Lower lobe of right lung (tissue), 2 donors: ENCODE measurements at regions not wholly inside any gene's neighbourhood (a gene's known extent, or its start where the extent isn't known, plus 50 kb on each side); places are given as distances from the start of the nearest gene placed in this dataset.
"Not testable (repeated sequence)": the region's sequence is repeated elsewhere in the genome, so short reads cannot be mapped to it uniquely, and the experiment has no call there.

Experiments used
- ATAC-seq, 2 donors: fragments of 200-7000 bp; cut with Tn5 transposase; one replicate each; pipeline ENCODE4 v1.9.1; 2020 to 2022; ENCODE audit warnings: mild to moderate bottlenecking in 2 of 2, moderate library complexity in 2 of 2
- DNase-seq: peaks from one replicate; pipeline ENCODE4 v3.0.0-alpha.2; 2020
- H3K27ac ChIP-seq: fragments of 200-600 bp; one replicate; pipeline ENCODE4 v1.8.0; 2022
- H3K27me3 ChIP-seq: fragments of 200-600 bp; one replicate; pipeline ENCODE4 v1.8.0; 2022; ENCODE audit warnings: low read depth
- H3K36me3 ChIP-seq: fragments of 200-600 bp; one replicate; pipeline ENCODE4 v1.8.0; 2022; ENCODE audit warnings: mild to moderate bottlenecking
- H3K4me1 ChIP-seq: fragments of 200-600 bp; one replicate; pipeline ENCODE4 v1.8.0; 2022
- H3K4me3 ChIP-seq: fragments of 200-600 bp; one replicate; pipeline ENCODE4 v1.8.0; 2022; ENCODE audit warnings: mild to moderate bottlenecking
- H3K9me3 ChIP-seq: fragments of 200-600 bp; one replicate; pipeline ENCODE4 v1.8.0; 2022
- CTCF ChIP-seq: fragments of 200-600 bp; IDR thresholded peaks from one replicate; pipeline ENCODE4 v1.8.0; 2022; ENCODE audit warnings: antibody characterized with exemption, mild to moderate bottlenecking
- intact Hi-C: fragments of 100-400 bp; cut with DNase I; formaldehyde crosslinking; loops from one replicate; pipeline ENCODE4 v1.11.0; 2022
- donor health status: DM: no; HTN: yes; CAD: no; lungs with severe emphysema.

- DNase-seq, H3K27ac ChIP-seq, H3K4me3 ChIP-seq, intact Hi-C loops, H3K9me3 ChIP-seq, H3K4me1 ChIP-seq, ATAC-seq, H3K36me3 ChIP-seq, H3K27me3 ChIP-seq: not testable (repeated sequence)
These were observed 52.3 kb upstream of the MAN1A2 start for GRCh38 chr1:117314951-117315350.

- intact Hi-C loops = no loop called here
- no peaks in the 10 kb centered on the region for H3K27me3 ChIP-seq
These were observed 53.7 kb upstream of the MAN1A2 start for GRCh38 chr1:117313555-117313954.

GRCh38 chr1:117312453-117313138 lies 54.7 kb upstream of the MAN1A2 start:
- Histone ChIP-seq H3K4me1 (no peaks in the 10 kb centered on the region), H3K9me3 (no peaks in the 10 kb centered on the region), H3K27me3 (no peaks in the 10 kb centered on the region), H3K36me3 (no peaks in the 10 kb centered on the region), H3K27ac (no peak overlapping the region), H3K4me3 (no peak overlapping the region)
- intact Hi-C loops = no loop called here
- DNase-seq (no peak), ATAC-seq (peak; percentile 34 to 58)
- peak; percentile 56 for TF ChIP-seq CTCF

More at GRCh38 chr1:117313555-117313954, 53.7 kb upstream of the MAN1A2 start:
- H3K36me3 ChIP-seq = no peaks in the 10 kb centered on the region
- DNase-seq = no peak
- H3K4me3 ChIP-seq = no peak overlapping the region
- TF ChIP-seq CTCF = no peak
- no peak for ATAC-seq
- no peaks in the 10 kb centered on the region for H3K9me3 ChIP-seq
- H3K27ac ChIP-seq = no peak overlapping the region
- H3K4me1 ChIP-seq = no peaks in the 10 kb centered on the region

- H3K27me3 ChIP-seq = no peaks in the 10 kb centered on the region
- no peak overlapping the region for H3K4me3 ChIP-seq
- DNase-seq (no peak), ATAC-seq (no peak)
- intact Hi-C loops = no loop called here
- TF ChIP-seq CTCF = no peak
- no peaks in the 10 kb centered on the region for H3K9me3 ChIP-seq
- no peaks in the 10 kb centered on the region for H3K36me3 ChIP-seq
- H3K27ac ChIP-seq = no peak overlapping the region
- no peaks in the 10 kb centered on the region for H3K4me1 ChIP-seq
These were observed 58.8 kb upstream of the MAN1A2 start for GRCh38 chr1:117308311-117308916.

GRCh38 chr1:117301901-117302300 lies 65.3 kb upstream of the MAN1A2 start:
- intact Hi-C loops = no loop called here
- H3K9me3 ChIP-seq = no peaks in the 10 kb centered on the region
- H3K36me3 ChIP-seq = no peaks in the 10 kb centered on the region
- DNase-seq = no peak
- H3K27me3 ChIP-seq = no peaks in the 10 kb centered on the region
- ATAC-seq = no peak
- TF ChIP-seq CTCF = no peak
- H3K4me3 ChIP-seq = no peak overlapping the region
- no peak overlapping the region for H3K27ac ChIP-seq
- H3K4me1 ChIP-seq = no peaks in the 10 kb centered on the region

- ATAC-seq = peak in 1 of 2 donors; percentile 53
- not testable (repeated sequence) for H3K27ac ChIP-seq
These were observed 67.1 kb upstream of the MAN1A2 start for GRCh38 chr1:117300183-117300582.

More at GRCh38 chr1:117300183-117300582, 67.1 kb upstream of the MAN1A2 start:
- H3K36me3 ChIP-seq, H3K27me3 ChIP-seq, intact Hi-C loops, H3K4me1 ChIP-seq, H3K4me3 ChIP-seq, H3K9me3 ChIP-seq, DNase-seq: not testable (repeated sequence)
